Testis (tissue), 2 donors: ENCODE measurements at regions not wholly inside any gene's neighbourhood (a gene's known extent, or its start where the extent isn't known, plus 50 kb on each side); places are given as distances from the start of the nearest gene placed in this dataset.

ENCODE experiments used
- DNase-seq: peaks from one replicate; pipeline ENCODE4 v3.0.0-alpha.2; 2019
- H3K27ac ChIP-seq, 2 donors: fragments of 200-600 bp; sonication (generic); one replicate each; pipeline ENCODE4 v1.5.1; 2019
- H3K27me3 ChIP-seq: fragments of 200-600 bp; sonication (generic); one replicate; pipeline ENCODE4 v1.5.1; 2019
- H3K36me3 ChIP-seq: fragments of 200-600 bp; sonication (generic); one replicate; pipeline ENCODE4 v1.5.1; 2017; ENCODE audit warnings: low read depth; ENCODE audit errors: missing control alignments
- H3K4me1 ChIP-seq: fragments of 200-600 bp; sonication (generic); one replicate; pipeline ENCODE4 v1.5.1; 2019
- H3K4me3 ChIP-seq, 2 donors: fragments of 200-600 bp; sonication (generic); one replicate each; pipeline ENCODE4 v1.5.1; 2017 to 2019
- H3K9me3 ChIP-seq: fragments of 200-600 bp; sonication (generic); one replicate; pipeline ENCODE4 v1.5.1; 2017
- CTCF ChIP-seq, 3 experiments: fragments of 450-650 bp in 2 of 3; fragments of 200-600 bp in 1 of 3; sonication (generic) in 1 of 3; IDR thresholded peaks; one replicate each; pipeline ENCODE4 v1.5.1; 2016 to 2019; ENCODE audit warnings: antibody characterized with exemption in 3 of 3, mild to moderate bottlenecking in 2 of 3, moderate library complexity in 1 of 3
- POLR2A ChIP-seq: fragments of 450-650 bp; IDR thresholded peaks from one replicate; pipeline ENCODE4 v1.6.1; 2017; ENCODE audit warnings: antibody characterized with exemption, mild to moderate bottlenecking, moderate library complexity
- WGBS, 2 donors: methylation state at CpG; one replicate each; pipeline ENCODE4 v1.1.5; 2018; 5-methylcytosine and 5-hydroxymethylcytosine counted together
- intact Hi-C: fragments of 100-400 bp; cut with DNase I; formaldehyde crosslinking; loops from one replicate; pipeline ENCODE4 v1.15.1; 2023; ENCODE audit warnings: low total_unique reads

- DNase-seq, result no peak
- H3K36me3 ChIP-seq, result no peaks in the 10 kb centered on the region
- H3K9me3 ChIP-seq, result no peaks in the 10 kb centered on the region
- WGBS, 2 donors, result 64 to 65% methylated on average over 3 of the region's 4 CpGs
- no peaks in the 10 kb centered on the region for H3K27me3 ChIP-seq
- H3K27ac ChIP-seq, result no peak overlapping the region
- no peak overlapping the region for H3K4me3 ChIP-seq
- intact Hi-C loops, result no loop called here
- TF ChIP-seq CTCF (IDR thresholded peaks at IDR 0.05), result no peak
- no peak for TF ChIP-seq POLR2A
- no peaks in the 10 kb centered on the region for H3K4me1 ChIP-seq
These were observed 2183.0 kb downstream of the TP53TG3F start for GRCh38 chr16:35642322-35642835.

- Histone ChIP-seq H3K27ac (no peak overlapping the region), H3K4me3 (no peak overlapping the region), H3K36me3 (no peaks in the 10 kb centered on the region), H3K9me3 (no peaks in the 10 kb centered on the region), H3K27me3 (no peaks in the 10 kb centered on the region), H3K4me1 (no peaks in the 10 kb centered on the region)
- 45 to 64% methylated on average over 1 of the region's 1 CpG for WGBS, 2 donors
- intact Hi-C loops, result no loop called here
- TF ChIP-seq POLR2A (no peak), CTCF (IDR thresholded peaks at IDR 0.05) (no peak)
- no peak for DNase-seq
These were observed 2192.4 kb downstream of the TP53TG3F start for GRCh38 chr16:35651841-35652240.

DNA sequence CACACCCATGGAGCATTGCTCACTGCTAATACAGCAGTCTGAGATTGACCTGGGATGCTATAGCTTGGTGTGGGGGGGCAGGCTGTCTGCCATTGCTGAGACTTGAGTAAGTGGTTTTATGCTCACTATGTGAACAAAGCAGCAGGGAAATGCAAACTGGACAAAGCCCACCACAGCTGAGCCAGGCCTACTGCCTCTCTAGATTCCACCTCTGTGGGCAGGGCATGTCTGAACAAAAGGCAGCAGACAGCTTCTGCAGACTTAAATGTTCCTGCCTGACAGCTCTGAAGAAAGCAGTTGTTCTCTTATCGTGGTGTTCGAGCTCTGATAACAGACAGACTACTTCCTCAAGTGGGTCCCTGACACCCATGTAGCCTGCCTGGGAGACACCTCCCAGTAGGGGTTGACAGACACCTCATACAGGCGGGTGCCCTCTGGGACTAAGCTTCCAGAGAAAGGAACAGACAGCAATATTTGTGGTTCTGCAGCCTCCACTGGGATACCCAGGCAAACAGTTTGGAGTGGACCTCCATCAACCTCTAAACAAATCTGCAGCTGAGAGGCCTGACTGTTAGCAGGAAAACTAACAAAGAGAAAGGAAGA lies 2204.8 kb downstream of the TP53TG3F start:
- H3K9me3 ChIP-seq, result no peaks in the 10 kb centered on the region
- H3K27me3 ChIP-seq, result no peaks in the 10 kb centered on the region
- intact Hi-C loops, result no loop called here
- 40 to 54% methylated on average over 1 to 3 of the region's 3 CpGs for WGBS, 2 donors
- H3K4me1 ChIP-seq, result no peaks in the 10 kb centered on the region
- H3K4me3 ChIP-seq, result no peak overlapping the region
- TF ChIP-seq CTCF (IDR thresholded peaks at IDR 0.05) (no peak), POLR2A (no peak)
- no peaks in the 10 kb centered on the region for H3K36me3 ChIP-seq
- H3K27ac ChIP-seq, result no peak overlapping the region
- DNase-seq, result no peak

GRCh38 chr16:35685085-35685484 lies 2225.7 kb downstream of the TP53TG3F start:
- TF ChIP-seq CTCF (IDR thresholded peaks at IDR 0.05) (no peak), POLR2A (no peak)
- Histone ChIP-seq H3K27ac (no peak overlapping the region), H3K4me1 (no peaks in the 10 kb centered on the region), H3K9me3 (no peaks in the 10 kb centered on the region), H3K27me3 (no peaks in the 10 kb centered on the region), H3K36me3 (no peaks in the 10 kb centered on the region), H3K4me3 (no peak overlapping the region)
- WGBS, 2 donors, result 34 to 55% methylated on average over 2 to 4 of the region's 4 CpGs
- DNase-seq, result no peak
- intact Hi-C loops, result no loop called here

DNA sequence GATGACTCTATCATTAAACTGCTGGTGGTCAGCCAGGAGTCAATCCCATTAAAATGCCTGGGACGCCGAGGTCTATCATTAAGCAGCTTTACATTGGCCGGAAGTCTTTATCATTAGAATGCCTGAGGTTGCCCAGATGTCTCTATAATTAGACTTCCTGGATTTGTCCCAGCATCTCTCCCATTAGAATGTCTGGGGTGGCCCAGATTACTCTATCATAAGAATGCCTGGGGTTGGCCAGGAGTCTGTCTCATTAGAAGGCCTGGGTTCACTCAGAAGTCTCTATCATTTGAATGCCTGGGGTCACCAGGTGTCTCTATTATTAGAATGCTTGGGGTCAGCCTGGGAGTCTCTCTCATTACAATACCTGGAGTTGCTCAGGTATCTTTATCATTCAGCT lies 2227.2 kb downstream of the TP53TG3F start:
- Histone ChIP-seq H3K27me3 (no peaks in the 10 kb centered on the region), H3K9me3 (no peaks in the 10 kb centered on the region), H3K36me3 (no peaks in the 10 kb centered on the region), H3K4me3 (no peak overlapping the region), H3K27ac (no peak overlapping the region), H3K4me1 (no peaks in the 10 kb centered on the region)
- 79 to 84% methylated on average over 3 of the region's 3 CpGs for WGBS, 2 donors
- DNase-seq, result no peak
- TF ChIP-seq CTCF (IDR thresholded peaks at IDR 0.05), result no peak
- no peak for TF ChIP-seq POLR2A
- intact Hi-C loops, result no loop called here
